ENCODE measurements at regions not wholly inside any gene's neighbourhood (a gene's known extent, or its start where the extent isn't known, plus 50 kb on each side); places are given as distances from the start of the nearest gene placed in this dataset.

- H3K4me1 ChIP-seq (replicated peaks in 1 of 4; ENCODE audit: control insufficient read depth in 3 of 4, insufficient read depth in 4 of 4, low read length in 3 of 4): peaks cover 0 to 4% (median 2%) of the 10 kb centered on the region in 4 experiments; a peak in 3 of 7 replicates
- no peak overlapping the region for H3K23ac ChIP-seq (ENCODE audit: insufficient read length)
- no peak overlapping the region for H3K9ac ChIP-seq (replicated peaks in 1 of 4; ENCODE audit: extremely low read depth in 1 of 4, low read depth in 3 of 4, low read length in 3 of 4)
- H4K91ac ChIP-seq (replicated peaks; ENCODE audit: insufficient read length, low read length): no peak overlapping the region
- no peak overlapping the region for H2BK15ac ChIP-seq (ENCODE audit: low read length)
- H2AFZ ChIP-seq (ENCODE audit: low read length): no peak overlapping the region
- no peaks in the 10 kb centered on the region for H3K23me2 ChIP-seq (ENCODE audit: low read depth, low read length)
- H3K18ac ChIP-seq (ENCODE audit: extremely low read depth, low read length): no peak overlapping the region
- H2AK5ac ChIP-seq (ENCODE audit: low read depth, low read length): no peak overlapping the region
- ChIA-PET CTCF (ENCODE audit: partially characterized antibody) (interaction anchor here (0.7 to 1.3 kb wide), 4 partner anchors 11 to 381 kb away, joined by 3 to 4 read pairs (median 3); no protein-coding TSS in a partner anchor), POLR2A (ENCODE audit: partially characterized antibody) (interaction anchor here (1.0 kb wide), 1 partner anchor 8 kb away, joined by 3 read pairs; no protein-coding TSS in a partner anchor)
- FAIRE-seq (no peak), DNase-seq (ENCODE audit: low read depth in 1 of 2, low spot score in 2 of 2) (no peak)
- no peak overlapping the region for H3K27ac ChIP-seq (ENCODE audit: low read depth, low read length)
- no peak overlapping the region for H4K8ac ChIP-seq (ENCODE audit: extremely low read depth, insufficient read depth, low read length)
- H3K14ac ChIP-seq (ENCODE audit: insufficient read length): no peak overlapping the region
- H3K4ac ChIP-seq (replicated peaks; ENCODE audit: insufficient read length, low read depth, low read length): no peak overlapping the region
- H2BK120ac ChIP-seq (replicated peaks; ENCODE audit: low read depth, low read length): no peak overlapping the region
- H2BK5ac ChIP-seq (ENCODE audit: low read depth, low read length): no peak overlapping the region
- no peak overlapping the region for H3K4me3 ChIP-seq (ENCODE audit: extremely low read depth in 1 of 4, insufficient read depth in 2 of 4, low read depth in 3 of 4, low read length in 4 of 4)
- no peak overlapping the region for H2BK20ac ChIP-seq (ENCODE audit: low read length)
- TF ChIP-seq TBP (IDR thresholded peaks at IDR 0.05; ENCODE audit: low read depth, low read length) (no peak), KDM4A (IDR thresholded peaks at IDR 0.05; ENCODE audit: low read depth, low read length, severe bottlenecking) (no peak), BACH1 (IDR thresholded peaks at IDR 0.05; ENCODE audit: low read length) (no peak), TAF1 (IDR thresholded peaks at IDR 0.05; ENCODE audit: low read depth, low read length) (no peak), GTF2F1 (IDR thresholded peaks at IDR 0.05; ENCODE audit: borderline replicate concordance, low read depth, low read length) (no peak), TAF7 (optimal IDR thresholded peaks at IDR 0.05; ENCODE audit: borderline replicate concordance, low read depth, low read length) (no peak)
- H3K4me2 ChIP-seq (ENCODE audit: insufficient read depth in 1 of 2, low read depth in 2 of 2, low read length in 2 of 2): no peak overlapping the region
- no peak overlapping the region for H4K5ac ChIP-seq (ENCODE audit: insufficient read length, low read depth, low read length)
- no peaks in the 10 kb centered on the region for H3K36me3 ChIP-seq (ENCODE audit: control insufficient read depth in 2 of 4, insufficient read depth in 4 of 4, low read length in 3 of 4)
- no peaks in the 10 kb centered on the region for H3K79me2 ChIP-seq (ENCODE audit: control insufficient read depth in 1 of 2, insufficient read depth in 2 of 2, low read length in 2 of 2)
- H2BK12ac ChIP-seq (ENCODE audit: low read depth, low read length): no peak overlapping the region
- 0 out of 4 replicates have a peak, but pooled peaks cover 0 to 3% of the 10 kb centered on the region in 2 experiments for H3K9me3 ChIP-seq (ENCODE audit: insufficient read depth in 2 of 2, low read depth in 1 of 2, low read length in 1 of 2)
- no peak overlapping the region for H3K56ac ChIP-seq (replicated peaks; ENCODE audit: insufficient read length, low read depth, low read length)
- no peaks in the 10 kb centered on the region for H4K20me1 ChIP-seq (replicated peaks in 1 of 2; ENCODE audit: control insufficient read depth in 1 of 2, insufficient read depth in 2 of 2, low read length in 2 of 2)
- 88% methylated on average over 9 of the region's 9 CpGs; no CpG with 5 or more reads in 1 of the 2 experiments for WGBS, 2 experiments (ENCODE audit: extremely low coverage in 1 of 2, insufficient coverage in 1 of 2, insufficient read length in 1 of 2, insufficient replicate concordance in 2 of 2, low coverage in 1 of 2, low lambda C conversion rate in 2 of 2, missing lambda C conversion rate in 1 of 2)
- H3K79me1 ChIP-seq (ENCODE audit: low read depth, low read length): no peaks in the 10 kb centered on the region
- H3K27me3 ChIP-seq (replicated peaks in 1 of 4; ENCODE audit: control insufficient read depth in 3 of 4, extremely low read depth in 1 of 4, insufficient read depth in 3 of 4, low read length in 3 of 4): no peaks in the 10 kb centered on the region
Measured at GRCh38 chr1:239516579-239516978, 130.2 kb downstream of the CHRM3 start.

Measured in H1 (cell line).